GM19099 (cell line): ENCODE measurements at regions not wholly inside any gene's neighbourhood (a gene's known extent, or its start where the extent isn't known, plus 50 kb on each side); places are given as distances from the start of the nearest gene placed in this dataset.

Source experiments
- POLR2A ChIP-seq: IDR thresholded peaks from 3 replicates; pipeline ENCODE4 v1.6.1; 2011; ENCODE audit warnings: low read depth; ENCODE audit not compliant: insufficient read length; ENCODE audit errors: extremely low read depth

- no peak for TF ChIP-seq POLR2A
Measured at GRCh38 chr6:145139895-145140294, 595.4 kb downstream of the EPM2A start.

- TF ChIP-seq POLR2A = no peak
Measured at GRCh38 chr6:145141572-145141971, 593.7 kb downstream of the EPM2A start.

- TF ChIP-seq POLR2A = no peak
Measured at GRCh38 chr6:145142958-145143357, 592.4 kb downstream of the EPM2A start.

- no peak for TF ChIP-seq POLR2A
Measured at GRCh38 chr6:145143379-145143778, 591.9 kb downstream of the EPM2A start.

DNA sequence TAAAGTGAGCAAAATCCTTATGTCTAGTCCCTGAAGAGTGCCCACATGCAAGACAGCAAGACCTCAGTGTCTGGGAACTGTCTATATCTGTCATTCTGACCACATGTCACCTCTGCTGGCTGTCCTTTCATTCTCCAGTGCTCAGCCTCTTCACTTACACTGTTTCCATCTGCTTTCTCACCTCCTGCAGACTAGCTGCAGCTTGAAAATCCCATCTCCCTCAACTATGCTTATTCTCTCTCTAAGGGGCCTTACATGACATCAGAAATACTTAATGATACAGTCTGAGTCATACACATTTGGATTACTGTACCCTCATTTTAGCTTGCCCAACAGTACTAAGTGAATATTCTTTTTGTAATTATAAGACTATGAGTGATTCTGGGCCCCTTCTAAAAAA is 587.8 kb downstream of the EPM2A start:
- TF ChIP-seq POLR2A = no peak

DNA sequence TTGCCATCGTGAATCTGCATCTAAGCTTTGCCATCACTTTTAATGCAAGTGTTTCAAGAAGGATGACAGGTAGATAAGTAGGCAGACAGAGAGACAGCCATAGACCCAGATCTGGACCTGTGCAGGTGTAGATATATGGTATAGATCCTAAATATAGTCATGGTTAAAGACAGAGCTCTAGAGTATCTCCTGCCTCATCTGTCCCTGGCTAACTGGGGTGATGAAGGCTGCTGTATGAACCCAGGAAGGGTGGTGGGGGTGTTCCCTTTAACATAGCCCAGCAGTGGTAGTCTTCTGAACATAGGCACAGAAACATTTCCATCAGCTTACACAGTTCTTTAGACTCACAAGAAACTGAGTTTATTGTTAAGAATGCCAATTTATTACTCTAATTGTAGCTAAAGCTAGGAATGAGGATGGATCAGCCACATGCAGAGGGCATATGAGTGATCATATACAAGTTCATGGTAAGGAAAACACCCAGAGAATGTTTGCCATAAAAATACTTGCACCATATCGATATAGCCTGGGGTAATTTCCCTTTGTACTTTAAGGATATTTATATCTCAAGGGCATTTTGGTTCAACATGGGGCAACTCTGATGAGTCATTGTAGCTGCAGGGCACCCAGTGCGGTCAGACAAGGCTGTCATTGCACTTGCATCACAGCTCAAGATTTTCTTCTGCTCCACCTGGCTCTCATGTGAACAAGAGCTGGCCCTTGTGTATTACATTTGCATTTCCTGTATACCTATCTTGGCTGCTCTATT is 587.2 kb downstream of the EPM2A start:
- TF ChIP-seq POLR2A = no peak

DNA sequence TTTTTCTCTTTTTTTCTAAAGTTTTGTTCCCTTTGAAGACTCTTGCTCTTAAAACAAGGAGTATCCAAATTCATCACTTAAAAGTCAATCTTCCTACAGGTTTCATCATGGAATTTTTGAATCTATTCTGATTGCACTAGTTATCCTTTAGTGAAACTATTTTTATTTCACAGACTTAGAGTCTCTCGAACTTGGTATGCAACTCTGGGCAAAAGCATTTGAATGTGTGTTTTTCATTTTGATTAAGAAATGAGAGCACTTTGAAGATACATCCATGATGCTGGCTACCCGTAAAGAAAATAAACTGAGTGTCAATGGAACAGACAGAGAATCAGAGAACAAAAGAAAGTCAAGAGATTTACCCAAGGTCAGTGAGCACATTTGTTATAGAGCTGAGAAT is 586.5 kb downstream of the EPM2A start:
- no peak for TF ChIP-seq POLR2A

DNA sequence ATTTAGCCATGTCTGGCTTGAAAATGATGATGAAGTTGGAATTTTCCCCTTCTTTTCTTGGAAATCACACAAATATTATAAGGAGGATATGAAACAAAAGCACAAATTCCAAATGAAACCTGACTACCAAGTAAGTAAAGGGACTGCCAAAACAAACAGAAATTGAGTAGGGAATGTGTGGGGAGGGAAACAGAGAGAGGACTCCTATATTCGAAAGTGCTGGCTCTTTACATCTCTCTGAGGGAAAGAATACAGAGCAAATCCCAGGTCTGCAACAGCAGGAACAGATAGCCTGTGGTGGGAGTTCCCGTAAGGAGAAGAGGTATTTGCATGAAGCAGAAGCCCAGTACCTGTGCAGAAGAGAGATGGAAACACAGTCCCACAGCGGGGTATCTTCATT is 583.7 kb downstream of the EPM2A start:
- no peak for TF ChIP-seq POLR2A

DNA sequence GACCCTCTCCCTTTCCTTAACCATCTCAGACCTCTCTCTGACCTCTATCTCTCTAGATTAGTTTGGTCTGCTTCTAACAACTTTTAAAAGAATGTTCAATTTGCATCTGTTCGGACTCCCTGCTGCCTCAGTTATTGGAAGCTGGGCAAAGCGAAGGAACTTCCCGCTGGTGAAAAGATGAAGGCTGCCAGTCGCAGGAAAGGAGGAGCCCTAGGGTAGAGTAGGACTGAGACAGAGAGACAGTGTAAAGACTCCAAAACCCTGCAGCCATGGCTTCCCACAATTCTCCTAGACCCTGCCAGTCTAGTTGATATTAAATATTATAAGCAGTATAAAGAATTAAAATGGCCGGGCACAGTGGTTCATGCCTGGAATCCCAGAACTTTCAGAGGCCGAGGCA is 581.8 kb downstream of the EPM2A start:
- TF ChIP-seq POLR2A = no peak

DNA sequence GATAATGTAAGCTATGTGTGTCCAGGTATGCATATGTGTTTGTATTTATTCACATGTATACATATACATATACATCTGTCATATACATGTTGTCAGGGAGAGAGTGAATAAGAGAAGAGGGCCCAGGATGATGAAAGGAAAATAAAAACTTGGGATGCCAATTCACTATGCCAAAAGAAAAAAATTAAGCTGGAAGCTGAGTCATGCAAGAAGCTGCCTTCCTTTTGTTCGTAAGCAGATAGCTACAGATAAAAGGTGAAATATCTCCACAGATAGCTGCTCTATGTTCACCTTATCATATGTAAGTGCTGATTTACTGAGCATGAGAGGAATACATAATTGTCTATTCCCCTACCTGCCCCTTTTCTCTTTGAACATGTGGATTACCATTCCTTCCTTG is 579.9 kb downstream of the EPM2A start:
- no peak for TF ChIP-seq POLR2A

GRCh38 chr6:145155873-145156782 is 579.2 kb downstream of the EPM2A start:
- TF ChIP-seq POLR2A = no peak

DNA sequence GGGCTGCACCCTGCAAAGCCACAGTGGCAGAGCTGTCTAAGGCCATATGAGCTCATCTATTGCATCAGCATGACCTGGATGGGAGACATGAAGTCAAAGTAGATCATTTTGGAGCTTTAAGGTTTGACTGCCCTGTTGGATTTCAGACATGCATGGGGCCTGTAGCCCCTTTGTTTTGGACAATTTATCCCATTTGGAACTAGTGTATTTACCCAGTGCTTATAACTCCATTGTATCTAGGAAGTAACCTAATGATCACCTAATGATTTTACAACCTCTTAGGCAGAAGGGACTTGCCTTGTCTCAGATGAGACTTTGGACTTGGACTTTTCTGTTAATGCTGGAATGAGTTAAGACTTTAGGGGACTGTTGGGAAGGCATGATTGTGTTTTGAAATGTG is 575.4 kb downstream of the EPM2A start:
- TF ChIP-seq POLR2A = no peak

DNA sequence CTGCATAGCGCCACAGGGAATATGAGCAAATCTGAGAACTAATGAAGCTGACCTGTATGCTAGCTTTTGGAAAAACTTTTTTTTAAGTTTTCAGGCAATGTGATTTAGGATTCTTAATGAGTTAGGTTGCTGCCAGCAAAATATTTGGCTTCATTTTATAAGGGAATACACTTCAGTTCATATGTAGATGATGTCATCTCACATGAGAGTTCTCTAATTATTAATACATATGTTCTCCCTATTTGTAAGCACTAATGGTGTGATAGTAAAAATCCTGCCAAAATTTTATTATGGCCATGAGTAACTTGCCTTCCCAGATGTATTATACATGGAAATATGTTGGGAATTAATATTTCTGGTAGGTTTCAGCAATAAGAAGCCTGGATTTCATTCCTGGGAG is 573.8 kb downstream of the EPM2A start:
- TF ChIP-seq POLR2A = no peak

DNA sequence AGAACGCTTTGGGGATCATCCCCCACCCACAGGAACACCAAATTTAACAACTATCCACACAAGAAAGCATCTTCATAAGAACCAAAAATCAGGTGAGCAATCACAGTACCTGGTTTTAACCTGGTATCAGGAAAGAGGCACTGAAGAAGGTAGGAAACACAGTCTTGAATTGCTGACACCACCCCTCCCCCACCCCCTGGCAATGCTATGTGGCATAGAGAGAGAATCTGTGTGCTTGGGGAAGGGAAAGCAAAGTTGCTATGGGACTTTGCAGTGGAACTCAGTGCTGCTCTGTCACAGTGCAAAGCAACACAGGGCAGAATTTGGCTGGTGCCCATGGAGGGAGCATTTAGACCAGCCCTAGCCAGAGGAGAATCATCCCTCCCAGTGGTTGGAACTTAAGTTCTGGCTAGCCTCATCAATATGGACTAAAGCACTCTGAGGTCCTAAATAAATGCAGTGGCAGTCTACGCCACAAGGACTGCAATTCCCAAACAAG is 565.5 kb downstream of the EPM2A start:
- no peak for TF ChIP-seq POLR2A

DNA sequence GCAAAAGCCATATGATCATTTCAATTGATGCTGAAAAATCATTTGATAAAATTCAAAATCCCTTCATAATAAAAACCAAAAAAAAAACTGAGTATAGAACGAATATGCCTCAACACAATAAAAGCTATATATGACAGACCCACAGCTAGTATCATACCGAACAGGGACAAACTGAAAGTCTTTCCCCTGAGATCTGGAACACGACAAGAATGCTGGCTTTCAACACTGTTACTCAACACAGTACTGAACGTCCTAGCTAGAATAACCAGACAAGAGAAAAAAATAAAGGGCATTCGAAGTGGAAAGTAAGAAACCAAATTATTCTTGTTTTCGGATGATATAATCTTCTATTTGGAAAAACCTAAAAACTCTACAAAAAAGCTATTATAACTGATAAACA is 559.9 kb downstream of the EPM2A start:
- TF ChIP-seq POLR2A = no peak

DNA sequence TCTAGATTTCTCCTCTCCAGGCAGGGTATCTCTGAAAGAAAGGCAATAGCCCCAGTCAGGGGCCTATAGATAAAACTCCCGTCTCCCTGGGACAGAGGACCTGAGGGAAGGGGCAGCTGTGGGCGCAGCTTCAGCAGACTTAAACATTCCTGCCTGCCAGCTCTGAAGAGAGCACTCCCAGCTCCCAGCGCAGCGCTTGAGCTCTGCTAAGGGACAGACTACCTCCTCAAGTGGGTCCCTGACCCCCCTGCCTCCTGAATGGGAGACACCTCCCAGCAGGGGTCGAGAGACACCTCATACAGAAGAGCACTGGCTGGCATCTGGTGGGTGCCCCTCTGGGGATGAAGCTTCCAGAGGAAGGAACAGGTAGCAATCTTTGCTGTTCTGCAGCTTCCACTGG is 556.9 kb downstream of the EPM2A start:
- no peak for TF ChIP-seq POLR2A
